HCT116 (cell line): ENCODE measurements at regions not wholly inside any gene's neighbourhood (a gene's known extent, or its start where the extent isn't known, plus 50 kb on each side); places are given as distances from the start of the nearest gene placed in this dataset.

ENCODE experiments used
- ATAC-seq: fragments of 200-7000 bp; cut with Tn5 transposase; 2 replicates; pipeline ENCODE4 v1.9.1; 2020; ENCODE audit warnings: mild to moderate bottlenecking, moderate library complexity
- BruUV-seq: library from RNA; stranded (reverse); fragments of 400-500 nt; replicated peaks from 2 replicates; lab custom pipeline; 2021; lab: Mats Ljungman, UMichigan
- CTCF ChIA-PET: fragments of 300-600 bp; sonication (Branson Sonifier 250); formaldehyde crosslinking; loops from one replicate; lab custom pipeline; 2021; ENCODE audit warnings: antibody characterized with exemption; lab: Charles Lee
- POLR2A ChIA-PET: fragments of 300-600, 350-600 bp; sonication (Branson Sonifier 250); formaldehyde crosslinking; loops from one replicate; lab custom pipeline; 2021; ENCODE audit warnings: antibody characterized with exemption; lab: Charles Lee
- RAD21 ChIA-PET, 2 experiments: fragments of 300-600 bp; sonication (Branson Sonifier 250); formaldehyde crosslinking; loops; one replicate each; lab custom pipeline; 2023; ENCODE audit warnings: low total read pairs in 2 of 2; ENCODE audit not compliant: uncharacterized antibody in 2 of 2, unreplicated experiment in 2 of 2, low non-redundant PET in 1 of 2; lab: Charles Lee
- DNase-seq: peaks from one replicate; pipeline ENCODE4 v3.0.0-alpha.2; 2010; ENCODE audit warnings: low read depth, low spot score
- H2AFZ ChIP-seq: fragments of 200-600 bp; shearing (Covaris generic), sonication (generic); 2 replicates; pipeline ENCODE4 v1.6.1; 2017; ENCODE audit warnings: low read depth, mixed run types, mixed read lengths, antibody characterized with exemption, low read length; ENCODE audit not compliant: poor library complexity, severe bottlenecking
- H3K27ac ChIP-seq: 2 replicates; pipeline ENCODE4 v1.5.1; 2012; ENCODE audit warnings: low read depth, low read length
- H3K27me3 ChIP-seq: fragments of 200-600 bp; sonication (generic); 2 replicates; pipeline ENCODE4 v1.6.1; 2016; ENCODE audit warnings: mixed run types, low read length, mixed read lengths; ENCODE audit not compliant: insufficient read depth
- H3K36me3 ChIP-seq, 2 experiments: fragments of 200-500 bp in 1 of 2; fragments of 200-600 bp in 1 of 2; sonication (Bioruptor generic) in 1 of 2; sonication (generic) in 1 of 2; 2 replicates each; pipeline versions ENCODE4 v1.5.1 to v1.6.1; 2014 to 2016; ENCODE audit warnings: low read length in 2 of 2, inconsistent platforms in 1 of 2, mixed read lengths in 1 of 2, mixed run types in 1 of 2; ENCODE audit not compliant: insufficient read depth in 2 of 2, control insufficient read depth in 1 of 2
- H3K4me1 ChIP-seq, 2 experiments: fragments of 200-600 bp in 1 of 2; sonication (generic) in 1 of 2; 2 replicates each; pipeline versions ENCODE4 v1.5.1 to v1.6.1; 2012 to 2017; ENCODE audit warnings: low read length in 2 of 2, inconsistent platforms in 1 of 2, mild to moderate bottlenecking in 1 of 2, mixed read lengths in 1 of 2, mixed run types in 1 of 2, moderate library complexity in 1 of 2; ENCODE audit not compliant: insufficient read depth in 2 of 2, control insufficient read depth in 1 of 2
- H3K4me2 ChIP-seq: fragments of 200-600 bp; sonication (generic); 2 replicates; pipeline ENCODE4 v1.6.1; 2017; ENCODE audit warnings: mixed run types, low read length, mixed read lengths
- H3K4me3 ChIP-seq, 2 experiments: fragments of 200-600 bp in 1 of 2; sonication (generic) in 1 of 2; replicated peaks in 1 of 2; 2 replicates each; pipeline ENCODE4 v1.5.1; 2011 to 2016; ENCODE audit warnings: low read length in 2 of 2, control low read depth in 1 of 2, low read depth in 1 of 2, mild to moderate bottlenecking in 1 of 2, mixed read lengths in 1 of 2, mixed run types in 1 of 2
- H3K79me2 ChIP-seq: fragments of 200-600 bp; sonication (generic); 2 replicates; pipeline ENCODE4 v1.6.1; 2017; ENCODE audit warnings: mild to moderate bottlenecking, mixed run types, low read length, moderate library complexity, mixed read lengths; ENCODE audit not compliant: insufficient read depth
- H3K9ac ChIP-seq: fragments of 200-600 bp; sonication (generic); 2 replicates; pipeline ENCODE4 v1.6.1; 2016; ENCODE audit warnings: low read length, mixed read lengths
- H3K9me2 ChIP-seq: fragments of 200-600 bp; sonication (generic), shearing (Covaris generic); 2 replicates; pipeline ENCODE4 v1.6.1; 2017; ENCODE audit warnings: mixed run types, mild to moderate bottlenecking, moderate library complexity; ENCODE audit not compliant: insufficient read depth
- H3K9me3 ChIP-seq, 2 experiments: fragments of 200-500 bp in 1 of 2; fragments of 200-600 bp in 1 of 2; sonication (Bioruptor generic) in 1 of 2; sonication (generic) in 1 of 2; 2 replicates each; pipeline ENCODE4 v1.6.1; 2014 to 2017; ENCODE audit warnings: low read length in 2 of 2, mixed read lengths in 2 of 2, inconsistent platforms in 1 of 2, low read depth in 1 of 2, mild to moderate bottlenecking in 1 of 2, mixed run types in 1 of 2, moderate library complexity in 1 of 2; ENCODE audit not compliant: control insufficient read depth in 1 of 2, insufficient read depth in 1 of 2
- H4K20me1 ChIP-seq: fragments of 200-600 bp; sonication (generic), shearing (Covaris generic); 2 replicates; pipeline ENCODE4 v1.6.1; 2017; ENCODE audit warnings: mixed run types, mild to moderate bottlenecking, moderate library complexity; ENCODE audit not compliant: insufficient read depth
- CBX3 ChIP-seq: IDR thresholded peaks from 2 replicates; pipeline ENCODE4 v1.6.1; 2012; ENCODE audit warnings: low read depth
- CEBPB ChIP-seq: IDR thresholded peaks from 2 replicates; pipeline ENCODE4 v1.6.1; 2012; ENCODE audit warnings: low read depth
- CTCF ChIP-seq, 3 experiments: fragments of 200-600 bp in 1 of 3; sonication (generic) in 1 of 3; IDR thresholded peaks in 2 of 3; conservative IDR thresholded peaks in 1 of 3; 2 replicates each; pipeline ENCODE4 v1.5.1; 2012 to 2017; ENCODE audit warnings: low read depth in 2 of 3, low read length in 2 of 3, antibody characterized with exemption in 1 of 3, borderline replicate concordance in 1 of 3, control low read depth in 1 of 3, mild to moderate bottlenecking in 1 of 3, mixed read lengths in 1 of 3, mixed run types in 1 of 3, moderate library complexity in 1 of 3; ENCODE audit not compliant: insufficient read depth in 1 of 3
- EZH2 ChIP-seq: fragments of 200-600 bp; sonication (generic); IDR thresholded peaks from 2 replicates; pipeline ENCODE4 v1.6.1; 2017; ENCODE audit warnings: antibody characterized with exemption, mixed run types
- EZH2phosphoT487 ChIP-seq: fragments of 200-600 bp; IDR thresholded peaks from 2 replicates; pipeline ENCODE4 v1.6.1; 2018; ENCODE audit warnings: antibody characterized with exemption, borderline replicate concordance
- FOSL1 ChIP-seq: IDR thresholded peaks from 2 replicates; pipeline ENCODE4 v1.6.1; 2012; ENCODE audit warnings: low read depth
- POLR2A ChIP-seq: IDR thresholded peaks from 2 replicates; pipeline ENCODE4 v1.7.0; 2011; ENCODE audit warnings: borderline replicate concordance; ENCODE audit not compliant: insufficient read depth, insufficient read length; ENCODE audit errors: extremely low read depth
- POLR2AphosphoS5 ChIP-seq: IDR thresholded peaks from 2 replicates; pipeline ENCODE4 v1.6.1; 2011; ENCODE audit warnings: mild to moderate bottlenecking, low read depth, low read length, moderate library complexity
- RAD21 ChIP-seq: IDR thresholded peaks from 2 replicates; pipeline ENCODE4 v1.6.1; 2012; ENCODE audit warnings: low read depth, mild to moderate bottlenecking
- SRF ChIP-seq: IDR thresholded peaks from 2 replicates; pipeline ENCODE4 v1.6.1; 2012; ENCODE audit warnings: low read depth
- TCF7L2 ChIP-seq: IDR thresholded peaks from 2 replicates; pipeline ENCODE4 v1.7.0; 2011; ENCODE audit warnings: borderline replicate concordance, inconsistent platforms; ENCODE audit not compliant: insufficient read depth, insufficient read length; ENCODE audit errors: extremely low read depth
- ZBTB33 ChIP-seq: IDR thresholded peaks from 2 replicates; pipeline ENCODE4 v1.6.1; 2011; ENCODE audit warnings: mild to moderate bottlenecking, low read length, moderate library complexity; ENCODE audit not compliant: insufficient replicate concordance; ENCODE audit errors: extremely low read depth
- ZFX ChIP-seq: fragments of 450-650 bp; IDR thresholded peaks from 2 replicates; pipeline ENCODE4 v1.6.1; 2017
- ZNF274 ChIP-seq: fragments of 200-500 bp; sonication (Bioruptor generic); IDR thresholded peaks from 2 replicates; pipeline ENCODE4 v1.6.1; 2014; ENCODE audit warnings: mild to moderate bottlenecking, low read depth, low read length, inconsistent platforms
- intact Hi-C: fragments of 100-400 bp; cut with micrococcal nuclease; formaldehyde crosslinking; loops from 2 replicates; pipeline ENCODE4 v1.10.0; 2022

GRCh38 chr5:75965292-75965691 is 117.9 kb upstream of the SV2C start:
- POLR2A ChIA-PET, result no interaction called here
- BruUV-seq, result no TSS peak
- ATAC-seq (no peak), DNase-seq (no peak)
- intact Hi-C loops, result no loop called here
- no peaks in the 10 kb centered on the region for H3K79me2 ChIP-seq
- no peak overlapping the region for H3K9ac ChIP-seq
- TF ChIP-seq POLR2AphosphoS5, result no peak
- TF ChIP-seq CTCF (IDR thresholded peaks at IDR 0.05 in 2 of 3, conservative IDR thresholded peaks at IDR 0.05 in 1 of 3; ENCODE audit: borderline replicate concordance in 1 of 3, insufficient read depth in 1 of 3, low read depth in 2 of 3, low read length in 2 of 3), result no peak
- TF ChIP-seq ZBTB33, result no peak
- no peaks in the 10 kb centered on the region for H3K36me3 ChIP-seq
- H3K9me3 ChIP-seq, result no peaks in the 10 kb centered on the region
- no peak overlapping the region for H3K4me3 ChIP-seq
- H3K4me2 ChIP-seq, result no peak overlapping the region
- H4K20me1 ChIP-seq, result no peaks in the 10 kb centered on the region
- H2AFZ ChIP-seq, result no peak overlapping the region
- H3K9me2 ChIP-seq, result no peaks in the 10 kb centered on the region
- H3K4me1 ChIP-seq, result no peaks in the 10 kb centered on the region
- no peak overlapping the region for H3K27ac ChIP-seq
- peaks cover 27% of the 10 kb centered on the region for H3K27me3 ChIP-seq
- RAD21 ChIA-PET, result no interaction called here
- CTCF ChIA-PET, result no interaction called here

GRCh38 chr5:75964008-75964407 is 119.2 kb upstream of the SV2C start:
- RAD21 ChIA-PET, result no interaction called here
- H3K79me2 ChIP-seq, result no peaks in the 10 kb centered on the region
- no peak overlapping the region for H3K4me2 ChIP-seq
- no peaks in the 10 kb centered on the region for H4K20me1 ChIP-seq
- H3K27me3 ChIP-seq, result peaks cover 32% of the 10 kb centered on the region
- ATAC-seq, result no peak
- CTCF ChIA-PET, result no interaction called here
- intact Hi-C loops, result no loop called here
- BruUV-seq, result no TSS peak
- H3K9me3 ChIP-seq, result no peaks in the 10 kb centered on the region
- no peak overlapping the region for H3K9ac ChIP-seq
- POLR2A ChIA-PET, result no interaction called here
- no peaks in the 10 kb centered on the region for H3K36me3 ChIP-seq
- no peaks in the 10 kb centered on the region for H3K9me2 ChIP-seq
- H3K27ac ChIP-seq, result no peak overlapping the region
- H3K4me3 ChIP-seq, result no peak overlapping the region
- H3K4me1 ChIP-seq, result no peaks in the 10 kb centered on the region
- H2AFZ ChIP-seq, result no peak overlapping the region
- DNase-seq, result no peak
- TF ChIP-seq POLR2A, result no peak
- no peak for TF ChIP-seq ZNF274
- no peak for TF ChIP-seq RAD21
- no peak for TF ChIP-seq FOSL1
- TF ChIP-seq EZH2phosphoT487, result no peak
- TF ChIP-seq SRF, result no peak
- TF ChIP-seq TCF7L2, result no peak
- no peak for TF ChIP-seq POLR2AphosphoS5
- TF ChIP-seq CBX3, result no peak
- no peak for TF ChIP-seq ZBTB33
- TF ChIP-seq ZFX, result no peak
- TF ChIP-seq EZH2, result no peak
- TF ChIP-seq CEBPB, result no peak
